HG03558 (cell line): ENCODE measurements at regions not wholly inside any gene's neighbourhood (a gene's known extent, or its start where the extent isn't known, plus 50 kb on each side); places are given as distances from the start of the nearest gene placed in this dataset.
"Not testable (repeated sequence)": the region's sequence is repeated elsewhere in the genome, so short reads cannot be mapped to it uniquely, and the experiment has no call there.

ENCODE experiments used
- ATAC-seq: cut with Tn5 transposase; IDR thresholded peaks from one replicate; pipeline ENCODE4 v1.9.1; 2021; ENCODE audit warnings: moderate number of reproducible peaks; ENCODE audit not compliant: unreplicated experiment; ENCODE audit errors: extremely low read depth

DNA sequence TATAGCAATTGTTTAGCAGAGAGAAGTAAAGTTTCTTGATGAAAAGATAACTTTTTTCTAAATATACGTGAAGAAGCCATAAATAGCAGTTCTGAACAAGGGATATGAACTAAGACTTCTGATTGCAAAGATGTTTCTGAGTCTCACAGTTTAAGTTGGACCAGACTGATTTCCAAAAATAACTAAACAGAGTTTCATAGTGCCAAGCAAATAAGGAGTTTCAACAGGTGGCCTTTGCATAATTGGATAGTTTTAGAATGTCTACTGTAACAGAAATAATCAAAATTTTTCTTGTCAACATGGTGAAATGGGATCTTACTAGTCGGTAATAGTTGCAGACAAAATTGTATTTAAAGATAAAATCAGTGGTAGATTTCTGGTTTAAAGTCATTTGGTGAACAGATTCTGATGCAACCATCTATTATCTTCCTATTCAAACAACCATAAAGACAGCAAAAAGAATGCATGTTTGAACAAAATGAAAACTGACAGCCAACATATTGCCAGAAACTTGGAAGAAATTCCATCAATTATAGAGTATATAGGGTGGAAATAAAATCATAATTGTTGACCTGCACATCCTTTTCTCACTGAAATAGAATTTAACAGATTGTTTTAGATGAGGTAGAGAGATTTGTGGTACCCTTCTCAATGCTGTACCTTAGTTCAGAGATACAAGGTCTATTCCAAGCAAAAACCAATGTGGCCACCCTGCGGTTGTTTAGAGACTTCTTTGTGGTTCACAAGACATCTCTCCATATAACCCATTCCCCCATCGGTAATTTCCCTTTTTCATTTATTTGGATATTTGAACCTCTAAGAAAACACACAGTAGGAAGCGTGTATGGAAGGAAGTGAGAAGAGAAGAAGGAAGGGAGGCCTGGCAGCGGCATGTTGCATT lies 275.3 kb downstream of the COG6 start:
- no peak for ATAC-seq

DNA sequence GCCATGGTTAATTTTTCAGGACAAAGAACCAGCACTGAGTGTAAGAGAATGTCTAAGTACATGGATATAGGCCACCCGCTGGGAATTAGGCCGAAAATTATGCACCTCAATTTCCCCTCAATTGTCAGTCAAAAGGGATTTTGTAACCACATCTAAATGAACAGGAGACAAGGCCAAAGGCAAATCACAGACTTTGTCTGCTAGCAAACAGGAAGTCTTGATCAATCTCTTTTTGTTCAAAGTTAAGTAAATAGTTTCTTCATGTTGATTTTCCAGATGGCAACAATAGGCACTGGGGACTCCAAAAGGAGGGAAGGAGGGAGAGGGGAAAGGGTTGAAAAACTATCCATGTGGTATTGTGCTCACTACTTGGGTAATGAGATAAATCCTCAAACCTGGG lies 276.0 kb downstream of the COG6 start:
- ATAC-seq: no peak

DNA sequence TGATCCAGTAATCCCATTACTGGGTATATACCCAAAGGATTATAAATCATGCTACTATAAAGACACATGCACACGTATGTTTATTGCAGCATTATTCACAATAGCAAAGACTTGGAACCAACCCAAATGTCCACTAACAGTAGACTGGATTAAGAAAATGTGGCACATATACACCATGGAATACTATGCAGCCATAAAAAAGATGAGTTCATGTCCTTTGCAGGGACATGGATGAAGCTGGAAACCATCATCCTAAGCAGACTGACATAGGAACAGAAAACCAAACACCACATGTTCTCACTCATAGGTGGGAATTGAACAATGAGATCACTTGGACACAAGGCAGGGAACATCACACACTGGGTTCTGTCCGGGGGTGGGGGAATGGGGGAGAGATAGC lies 277.1 kb downstream of the COG6 start:
- not testable (repeated sequence) for ATAC-seq

GRCh38 chr13:39935155-39935554 lies 279.7 kb downstream of the COG6 start:
- no peak for ATAC-seq

GRCh38 chr13:39938596-39938995 lies 283.1 kb downstream of the COG6 start:
- no peak for ATAC-seq

DNA sequence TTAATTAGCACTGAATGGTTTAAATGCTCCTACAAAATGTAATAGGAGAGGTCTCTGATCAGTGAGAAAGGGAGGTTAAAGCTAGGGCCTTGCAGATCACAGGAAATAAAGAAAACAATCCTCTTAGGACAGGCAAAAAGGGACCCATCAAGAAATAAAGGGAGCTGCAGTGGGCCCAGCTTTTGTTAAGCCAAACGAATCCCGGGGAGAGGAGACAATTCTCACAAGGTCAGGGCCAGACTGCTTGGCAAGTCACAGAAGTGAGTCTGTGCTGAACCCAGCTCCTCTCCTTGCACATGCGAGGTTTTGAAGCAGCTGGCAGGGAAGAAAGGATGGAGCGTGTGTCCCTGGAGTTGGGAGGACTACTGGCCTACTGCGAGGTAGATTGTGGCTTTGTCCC lies 285.8 kb downstream of the COG6 start:
- no peak for ATAC-seq

GRCh38 chr13:39941911-39942551 lies 286.6 kb downstream of the COG6 start:
- no peak for ATAC-seq

DNA sequence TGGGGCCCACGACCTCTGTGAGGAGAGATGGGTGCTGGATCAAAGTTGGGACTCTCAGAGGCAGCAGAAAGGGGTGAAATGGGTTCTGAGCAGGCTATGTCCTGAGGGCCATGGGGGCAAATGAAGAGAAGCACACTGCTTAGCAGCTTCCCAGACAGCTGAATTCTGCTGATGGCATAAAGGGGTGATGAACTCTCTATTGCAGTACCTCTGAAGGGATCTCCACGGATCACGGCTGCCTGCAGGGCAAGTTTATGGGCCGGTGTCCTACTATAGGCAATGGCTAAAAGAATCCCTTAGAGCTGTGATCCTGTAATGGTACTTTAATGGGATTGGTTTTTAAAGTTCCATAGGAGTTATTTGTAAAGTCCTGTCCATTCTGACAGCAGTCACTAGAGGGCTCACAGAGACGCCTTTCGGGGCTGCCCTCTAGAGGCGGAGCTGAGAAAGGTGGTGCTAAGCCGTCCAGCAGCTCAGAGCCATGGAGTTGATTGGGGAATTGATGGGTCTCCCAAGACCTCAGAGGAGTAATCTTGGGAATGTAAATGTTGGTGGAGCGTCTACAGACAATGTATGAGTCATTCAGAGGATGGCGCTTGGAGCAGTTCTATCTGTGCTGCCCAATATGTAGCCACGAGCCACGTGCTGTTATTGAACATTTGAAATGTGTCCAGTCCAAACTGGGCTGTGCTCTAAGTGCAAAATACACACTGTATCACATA lies 287.3 kb downstream of the COG6 start:
- peak; percentile 85 for ATAC-seq

- ATAC-seq: no peak
Measured at GRCh38 chr13:39943711-39944110, 288.2 kb downstream of the COG6 start.

DNA sequence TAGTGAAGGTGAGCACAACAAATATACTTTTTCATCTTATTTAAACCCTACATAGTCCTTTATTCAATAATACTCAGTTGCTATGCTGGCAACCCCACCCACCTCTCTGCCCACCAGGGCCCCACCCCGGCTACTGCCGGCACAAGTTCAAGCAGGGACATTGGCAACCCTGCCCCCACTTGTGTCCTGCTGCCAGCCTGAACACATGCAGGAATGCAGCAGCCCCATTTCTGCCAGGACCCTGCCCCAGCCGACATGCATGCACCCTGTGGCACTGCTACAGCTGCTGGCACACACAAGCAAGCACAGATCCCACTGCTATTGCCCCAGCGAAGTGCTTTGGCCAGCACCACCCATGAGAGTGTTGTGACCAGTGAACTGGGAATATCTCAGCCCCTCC lies 289.8 kb downstream of the COG6 start:
- no peak for ATAC-seq

DNA sequence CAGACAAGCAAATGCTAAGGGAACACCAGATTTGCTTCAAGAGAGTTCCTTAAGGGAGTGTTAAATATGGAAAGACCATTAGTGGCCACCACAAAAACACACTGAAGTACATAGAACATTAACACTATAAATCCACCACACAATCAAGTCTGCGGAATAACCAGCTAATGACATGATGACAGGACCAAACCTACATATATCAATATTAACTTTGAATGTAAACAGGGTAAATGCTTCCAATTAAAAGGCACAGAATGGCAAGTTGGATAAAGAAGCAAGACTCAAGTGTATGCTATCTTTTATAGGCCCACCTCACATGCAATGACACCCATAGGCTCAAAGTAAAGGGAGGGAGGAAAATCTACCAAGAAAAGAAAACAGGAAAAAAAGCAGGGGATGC lies 291.3 kb downstream of the COG6 start:
- no peak for ATAC-seq

GRCh38 chr13:39951301-39951700 lies 295.8 kb downstream of the COG6 start:
- no peak for ATAC-seq

GRCh38 chr13:39952249-39953233 lies 297.1 kb downstream of the COG6 start:
- ATAC-seq: no peak

- ATAC-seq: no peak
Measured at GRCh38 chr13:39954476-39954875, 299.0 kb downstream of the COG6 start.

GRCh38 chr13:39955560-39955959 lies 300.1 kb downstream of the COG6 start:
- ATAC-seq: peak; percentile 16

DNA sequence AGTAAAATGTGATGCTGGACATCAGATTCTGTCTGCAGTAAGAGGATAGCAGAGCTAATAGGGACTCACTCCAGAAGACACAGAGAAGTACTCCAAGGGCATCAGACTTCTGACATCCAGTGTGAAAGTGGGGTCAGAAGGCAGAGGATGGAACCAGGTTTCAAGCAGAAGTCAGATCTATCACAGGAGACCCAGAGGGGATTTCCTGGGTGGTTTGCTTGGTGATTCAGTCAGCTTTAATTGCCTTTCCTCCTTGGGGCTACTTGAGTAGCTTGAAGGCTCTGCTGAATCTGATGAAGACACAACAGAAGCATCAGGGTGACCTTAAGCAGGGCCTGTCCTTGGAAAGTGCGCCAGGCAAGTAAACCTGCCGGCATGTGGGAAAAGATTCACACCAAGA lies 300.6 kb downstream of the COG6 start:
- ATAC-seq: peak; percentile 47

GRCh38 chr13:39957868-39958677 lies 302.6 kb downstream of the COG6 start:
- no peak for ATAC-seq

- no peak for ATAC-seq
Measured at GRCh38 chr13:39959497-39960144, 304.2 kb downstream of the COG6 start.

GRCh38 chr13:39960191-39960590 lies 304.7 kb downstream of the COG6 start:
- ATAC-seq: no peak
